ENCODE measurements at regions not wholly inside any gene's neighbourhood (a gene's known extent, or its start where the extent isn't known, plus 50 kb on each side); places are given as distances from the start of the nearest gene placed in this dataset.

DNA sequence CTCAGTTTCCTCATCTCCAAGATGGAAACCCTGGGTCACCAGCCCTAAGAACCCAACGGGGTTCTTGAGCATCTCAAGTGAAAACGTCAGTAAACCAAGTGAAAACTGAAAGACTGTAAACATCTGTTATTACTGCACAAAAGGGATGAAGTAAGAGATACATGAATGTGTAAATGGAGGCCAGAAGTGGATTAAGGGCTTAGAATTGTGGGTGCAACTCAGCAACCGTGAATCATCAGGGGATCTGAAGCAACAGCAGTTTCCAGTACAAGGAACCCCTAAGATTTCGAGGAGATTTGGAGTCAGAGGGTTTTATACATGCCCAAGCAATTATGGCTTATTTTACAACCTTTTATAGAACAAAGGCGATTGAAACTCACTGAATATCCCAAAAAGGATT lies 95.7 kb upstream of the SVIL start:
- TF ChIP-seq, protein P1, sequence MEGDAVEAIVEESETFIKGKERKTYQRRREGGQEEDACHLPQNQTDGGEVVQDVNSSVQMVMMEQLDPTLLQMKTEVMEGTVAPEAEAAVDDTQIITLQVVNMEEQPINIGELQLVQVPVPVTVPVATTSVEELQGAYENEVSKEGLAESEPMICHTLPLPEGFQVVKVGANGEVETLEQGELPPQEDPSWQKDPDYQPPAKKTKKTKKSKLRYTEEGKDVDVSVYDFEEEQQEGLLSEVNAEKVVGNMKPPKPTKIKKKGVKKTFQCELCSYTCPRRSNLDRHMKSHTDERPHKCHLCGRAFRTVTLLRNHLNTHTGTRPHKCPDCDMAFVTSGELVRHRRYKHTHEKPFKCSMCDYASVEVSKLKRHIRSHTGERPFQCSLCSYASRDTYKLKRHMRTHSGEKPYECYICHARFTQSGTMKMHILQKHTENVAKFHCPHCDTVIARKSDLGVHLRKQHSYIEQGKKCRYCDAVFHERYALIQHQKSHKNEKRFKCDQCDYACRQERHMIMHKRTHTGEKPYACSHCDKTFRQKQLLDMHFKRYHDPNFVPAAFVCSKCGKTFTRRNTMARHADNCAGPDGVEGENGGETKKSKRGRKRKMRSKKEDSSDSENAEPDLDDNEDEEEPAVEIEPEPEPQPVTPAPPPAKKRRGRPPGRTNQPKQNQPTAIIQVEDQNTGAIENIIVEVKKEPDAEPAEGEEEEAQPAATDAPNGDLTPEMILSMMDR (IDR thresholded peaks at IDR 0.05) = no peak
- no peak for TF ChIP-seq POLR2A (IDR thresholded peaks at IDR 0.05)

Data from lower leg skin (tissue), 3 donors.